ENCODE measurements at regions not wholly inside any gene's neighbourhood (a gene's known extent, or its start where the extent isn't known, plus 50 kb on each side); places are given as distances from the start of the nearest gene placed in this dataset.

GRCh38 chr16:63067141-63067540 is 1030.9 kb upstream of the CDH8 start:
- TF ChIP-seq POLR2A (IDR thresholded peaks at IDR 0.05; ENCODE audit: low read depth, low read length) (no peak), EZH2 (IDR thresholded peaks at IDR 0.05; ENCODE audit: borderline replicate concordance, control insufficient read depth, low read depth, low read length) (no peak)
